Trophoblast cell (in vitro differentiated cells and primary cell): ENCODE measurements at regions not wholly inside any gene's neighbourhood (a gene's known extent, or its start where the extent isn't known, plus 50 kb on each side); places are given as distances from the start of the nearest gene placed in this dataset.
"Not testable (repeated sequence)": the region's sequence is repeated elsewhere in the genome, so short reads cannot be mapped to it uniquely, and the experiment has no call there.

Source experiments
- DNase-seq, 2 donors: peaks; one replicate each; pipeline ENCODE4 v3.0.0-alpha.2; 2016
- H2AFZ ChIP-seq: 2 replicates; pipeline ENCODE4 v1.6.1; 2013; ENCODE audit warnings: low read length, moderate library complexity, mild to moderate bottlenecking; ENCODE audit not compliant: insufficient read depth, poor library complexity
- H2AK5ac ChIP-seq: 2 replicates; pipeline ENCODE4 v1.6.1; 2013; ENCODE audit warnings: mild to moderate bottlenecking, low read length
- H2BK120ac ChIP-seq: 2 replicates; pipeline ENCODE4 v1.6.1; 2013; ENCODE audit warnings: low read length, mild to moderate bottlenecking, moderate library complexity; ENCODE audit not compliant: insufficient read depth, poor library complexity
- H2BK12ac ChIP-seq: 2 replicates; pipeline ENCODE4 v1.6.1; 2013; ENCODE audit warnings: mild to moderate bottlenecking, low read length, moderate library complexity
- H2BK5ac ChIP-seq: 2 replicates; pipeline ENCODE4 v1.6.1; 2013; ENCODE audit warnings: low read length, low read depth, moderate library complexity, mild to moderate bottlenecking; ENCODE audit not compliant: poor library complexity
- H3K14ac ChIP-seq: 2 replicates; pipeline ENCODE4 v1.6.1; 2013; ENCODE audit warnings: mild to moderate bottlenecking, low read length
- H3K18ac ChIP-seq: 2 replicates; pipeline ENCODE4 v1.6.1; 2013; ENCODE audit warnings: mild to moderate bottlenecking, low read length
- H3K23ac ChIP-seq: 2 replicates; pipeline ENCODE4 v1.6.1; 2013; ENCODE audit warnings: low read length
- H3K27ac ChIP-seq: 2 replicates; pipeline ENCODE4 v1.5.1; 2013; ENCODE audit warnings: low read depth, mild to moderate bottlenecking, inconsistent platforms, low read length, moderate library complexity
- H3K27me3 ChIP-seq: 2 replicates; pipeline ENCODE4 v1.6.1; 2013; ENCODE audit warnings: inconsistent platforms, mild to moderate bottlenecking, low read length, moderate library complexity; ENCODE audit not compliant: insufficient read depth
- H3K36me3 ChIP-seq, 2 experiments: 1 replicate in 1 of 2; 2 replicates in 1 of 2; pipeline ENCODE4 v1.6.1; 2013; ENCODE audit warnings: low read length in 2 of 2, mild to moderate bottlenecking in 2 of 2, moderate library complexity in 1 of 2; ENCODE audit not compliant: insufficient read depth in 2 of 2, control insufficient read depth in 1 of 2
- H3K4ac ChIP-seq: 2 replicates; pipeline ENCODE4 v1.6.1; 2013; ENCODE audit warnings: low read depth, mild to moderate bottlenecking, low read length, moderate library complexity
- H3K4me1 ChIP-seq, 2 experiments: 1 replicate in 1 of 2; 2 replicates in 1 of 2; pipeline ENCODE4 v1.6.1; 2013; ENCODE audit warnings: low read length in 2 of 2, mild to moderate bottlenecking in 2 of 2, moderate library complexity in 1 of 2; ENCODE audit not compliant: insufficient read depth in 2 of 2, control insufficient read depth in 1 of 2
- H3K4me2 ChIP-seq: 2 replicates; pipeline ENCODE4 v1.6.1; 2013; ENCODE audit warnings: inconsistent platforms, mild to moderate bottlenecking, low read length, moderate library complexity
- H3K4me3 ChIP-seq: 2 replicates; pipeline ENCODE4 v1.5.1; 2013; ENCODE audit warnings: mild to moderate bottlenecking, low read depth, low read length, inconsistent platforms
- H3K79me1 ChIP-seq: one replicate; pipeline ENCODE4 v1.6.1; 2013; ENCODE audit warnings: low read length
- H3K79me2 ChIP-seq: 2 replicates; pipeline ENCODE4 v1.6.1; 2013; ENCODE audit warnings: low read length, mild to moderate bottlenecking; ENCODE audit not compliant: control insufficient read depth, insufficient read depth, poor library complexity
- H3K9ac ChIP-seq: 2 replicates; pipeline ENCODE4 v1.6.1; 2013; ENCODE audit warnings: mild to moderate bottlenecking, low read length
- H3K9me3 ChIP-seq: 2 replicates; pipeline ENCODE4 v1.6.1; 2013; ENCODE audit warnings: low read depth, mild to moderate bottlenecking, control low read depth, inconsistent platforms, low read length; ENCODE audit not compliant: insufficient read depth
- H4K12ac ChIP-seq: 2 replicates; pipeline ENCODE4 v1.6.1; 2013; ENCODE audit warnings: low read depth, mild to moderate bottlenecking, low read length, moderate library complexity
- H4K8ac ChIP-seq: 2 replicates; pipeline ENCODE4 v1.6.1; 2013; ENCODE audit warnings: low read depth, mild to moderate bottlenecking, low read length, moderate library complexity
- H4K91ac ChIP-seq: one replicate; pipeline ENCODE4 v1.6.1; 2013; ENCODE audit warnings: low read depth, mild to moderate bottlenecking, low read length, moderate library complexity
- WGBS: extraction: QIAGEN DNeasy Blood & Tissue Kit; methylation state at CpG from one replicate; pipeline ENCODE4 v1.1.7; 2013; ENCODE audit warnings: missing lambda C conversion rate; ENCODE audit not compliant: insufficient read length, insufficient coverage; ENCODE audit errors: extremely low coverage; 5-methylcytosine and 5-hydroxymethylcytosine counted together

GRCh38 chr19:21668072-21668773 lies 99.2 kb downstream of the ZNF100 start:
- not testable (repeated sequence) for H3K36me3 ChIP-seq, H3K4me2 ChIP-seq, H3K4ac ChIP-seq, H2AK5ac ChIP-seq, H3K18ac ChIP-seq, H3K9me3 ChIP-seq, H4K12ac ChIP-seq, H3K9ac ChIP-seq, H3K27me3 ChIP-seq, H3K14ac ChIP-seq, H3K27ac ChIP-seq, H3K4me1 ChIP-seq, H3K4me3 ChIP-seq, H2AFZ ChIP-seq, H4K91ac ChIP-seq, H3K79me2 ChIP-seq, H4K8ac ChIP-seq, H3K79me1 ChIP-seq, H2BK12ac ChIP-seq, H2BK5ac ChIP-seq, DNase-seq, H3K23ac ChIP-seq, H2BK120ac ChIP-seq
- no CpG with 5 or more reads among the region's 3 CpGs for WGBS

- H2BK120ac ChIP-seq = no peak overlapping the region
- H3K79me2 ChIP-seq = no peaks in the 10 kb centered on the region
- no peak overlapping the region for H3K4me2 ChIP-seq
- no peak overlapping the region for H4K12ac ChIP-seq
- no peak overlapping the region for H3K9ac ChIP-seq
- H2AK5ac ChIP-seq = no peak overlapping the region
- no peak overlapping the region for H2BK5ac ChIP-seq
- H3K4me1 ChIP-seq = no peaks in the 10 kb centered on the region
- H4K8ac ChIP-seq = no peak overlapping the region
- H3K14ac ChIP-seq = no peak overlapping the region
- no peak overlapping the region for H2AFZ ChIP-seq
- no peaks in the 10 kb centered on the region for H3K36me3 ChIP-seq
- no peaks in the 10 kb centered on the region for H3K27me3 ChIP-seq
- no peaks in the 10 kb centered on the region for H3K79me1 ChIP-seq
- no CpG with 5 or more reads among the region's 3 CpGs for WGBS
- no peak overlapping the region for H2BK12ac ChIP-seq
- no peak overlapping the region for H4K91ac ChIP-seq
- no peaks in the 10 kb centered on the region for H3K9me3 ChIP-seq
- H3K4me3 ChIP-seq = no peak overlapping the region
- no peak overlapping the region for H3K4ac ChIP-seq
- no peak overlapping the region for H3K23ac ChIP-seq
- H3K27ac ChIP-seq = no peak overlapping the region
- DNase-seq = peak; percentile 2 to 68
- H3K18ac ChIP-seq = no peak overlapping the region
Measured at GRCh38 chr19:21655540-21656126, 111.7 kb downstream of the ZNF100 start.

DNA sequence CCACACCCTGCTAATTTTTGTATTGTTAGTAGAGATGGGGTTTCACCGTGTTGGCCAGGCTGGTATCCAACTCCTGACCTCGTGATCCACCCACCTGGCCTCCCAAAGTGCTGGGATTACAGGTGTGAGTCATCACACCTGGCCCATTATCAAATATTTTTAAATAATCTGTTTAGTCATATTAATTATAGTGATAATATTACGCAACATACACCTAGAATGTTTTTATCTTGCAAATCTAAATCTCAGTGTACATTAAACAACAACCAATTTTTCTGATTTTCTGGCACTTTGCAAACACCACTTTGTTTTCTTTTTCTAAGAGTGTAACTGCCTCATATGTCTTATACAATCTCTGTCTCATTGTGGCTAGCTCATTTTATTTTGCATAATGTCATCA lies 115.9 kb downstream of the ZNF100 start:
- not testable (repeated sequence) for H3K9ac ChIP-seq, H3K4me3 ChIP-seq, H3K79me2 ChIP-seq, H3K4me2 ChIP-seq, H3K23ac ChIP-seq, H2BK120ac ChIP-seq, H3K79me1 ChIP-seq, H3K4me1 ChIP-seq, H3K36me3 ChIP-seq, H3K27ac ChIP-seq, H2BK12ac ChIP-seq, H2AK5ac ChIP-seq, H2BK5ac ChIP-seq, H3K14ac ChIP-seq, H3K18ac ChIP-seq, H4K8ac ChIP-seq, H4K12ac ChIP-seq, DNase-seq, H4K91ac ChIP-seq, H3K9me3 ChIP-seq, H3K4ac ChIP-seq, H2AFZ ChIP-seq, H3K27me3 ChIP-seq
- no CpG with 5 or more reads among the region's 3 CpGs for WGBS

DNA sequence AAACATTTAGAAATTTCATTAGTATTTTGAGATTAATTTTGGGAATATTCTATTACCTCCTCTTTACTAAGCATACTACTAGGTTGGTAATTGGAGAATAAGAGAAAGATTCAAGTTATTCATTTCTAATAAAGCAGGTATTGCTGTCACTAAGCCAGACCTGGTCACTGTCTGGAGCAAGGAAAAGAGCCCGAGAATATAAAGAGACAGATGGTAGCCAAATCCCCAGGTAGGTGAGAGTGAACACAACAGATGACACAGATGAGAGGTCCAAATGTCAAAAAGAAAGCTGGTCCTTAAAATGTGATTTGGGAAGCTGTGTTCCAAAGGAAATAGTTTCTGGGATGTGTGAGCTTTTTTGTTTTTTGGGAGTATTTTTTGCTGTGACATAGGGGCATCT lies 128.6 kb downstream of the ZNF100 start:
- no peak overlapping the region for H2BK120ac ChIP-seq
- H3K14ac ChIP-seq = no peak overlapping the region
- H3K4ac ChIP-seq = no peak overlapping the region
- no peak overlapping the region for H3K27ac ChIP-seq
- no peaks in the 10 kb centered on the region for H3K79me2 ChIP-seq
- H2BK5ac ChIP-seq = no peak overlapping the region
- H4K12ac ChIP-seq = no peak overlapping the region
- no peaks in the 10 kb centered on the region for H3K27me3 ChIP-seq
- H3K4me3 ChIP-seq = no peak overlapping the region
- no peak overlapping the region for H4K8ac ChIP-seq
- no CpG with 5 or more reads among the region's 1 CpG for WGBS
- no peak overlapping the region for H4K91ac ChIP-seq
- no peak overlapping the region for H3K4me2 ChIP-seq
- H3K4me1 ChIP-seq = no peaks in the 10 kb centered on the region
- H2AFZ ChIP-seq = no peak overlapping the region
- no peak overlapping the region for H2BK12ac ChIP-seq
- no peak overlapping the region for H3K23ac ChIP-seq
- H3K79me1 ChIP-seq = no peaks in the 10 kb centered on the region
- no peak overlapping the region for H3K9ac ChIP-seq
- H3K36me3 ChIP-seq = no peaks in the 10 kb centered on the region
- no peaks in the 10 kb centered on the region for H3K9me3 ChIP-seq
- H3K18ac ChIP-seq = no peak overlapping the region
- no peak for DNase-seq
- H2AK5ac ChIP-seq = no peak overlapping the region
